PC-9 (cell line): ENCODE measurements at regions not wholly inside any gene's neighbourhood (a gene's known extent, or its start where the extent isn't known, plus 50 kb on each side); places are given as distances from the start of the nearest gene placed in this dataset.

Experiments
- EZH2 ChIP-seq: fragments of 200-600 bp; sonication (generic); IDR thresholded peaks from 2 replicates; pipeline ENCODE4 v1.8.0; 2017; ENCODE audit warnings: antibody characterized with exemption, low read depth
- TF ChIP-seq, protein P1 (sequence below): fragments of 200-600 bp; sonication (generic); conservative IDR thresholded peaks from 2 replicates; pipeline ENCODE4 v1.6.1; 2017; ENCODE audit warnings: mixed run types, antibody characterized with exemption, mild to moderate bottlenecking, moderate library complexity

DNA sequence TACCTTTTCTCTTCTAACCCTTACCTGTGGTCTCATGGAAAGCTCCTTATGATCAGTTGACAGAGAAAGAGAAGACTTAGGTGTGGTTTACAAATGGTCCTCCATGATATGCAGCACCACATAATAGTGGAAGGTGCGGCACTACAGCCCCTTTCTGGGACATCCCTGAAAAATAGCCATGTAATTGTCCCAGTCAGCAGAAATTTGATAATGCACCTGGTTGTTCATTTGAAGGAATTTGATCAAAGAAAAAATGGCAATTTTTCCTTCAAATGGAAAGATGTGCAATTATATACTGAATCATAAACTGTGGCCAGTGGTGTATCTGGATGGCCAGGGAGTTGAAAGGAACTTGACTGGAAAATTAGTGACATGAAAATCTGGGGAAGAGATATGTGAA, 293.6 kb upstream of the PCDH20 start:
- TF ChIP-seq, protein P1, sequence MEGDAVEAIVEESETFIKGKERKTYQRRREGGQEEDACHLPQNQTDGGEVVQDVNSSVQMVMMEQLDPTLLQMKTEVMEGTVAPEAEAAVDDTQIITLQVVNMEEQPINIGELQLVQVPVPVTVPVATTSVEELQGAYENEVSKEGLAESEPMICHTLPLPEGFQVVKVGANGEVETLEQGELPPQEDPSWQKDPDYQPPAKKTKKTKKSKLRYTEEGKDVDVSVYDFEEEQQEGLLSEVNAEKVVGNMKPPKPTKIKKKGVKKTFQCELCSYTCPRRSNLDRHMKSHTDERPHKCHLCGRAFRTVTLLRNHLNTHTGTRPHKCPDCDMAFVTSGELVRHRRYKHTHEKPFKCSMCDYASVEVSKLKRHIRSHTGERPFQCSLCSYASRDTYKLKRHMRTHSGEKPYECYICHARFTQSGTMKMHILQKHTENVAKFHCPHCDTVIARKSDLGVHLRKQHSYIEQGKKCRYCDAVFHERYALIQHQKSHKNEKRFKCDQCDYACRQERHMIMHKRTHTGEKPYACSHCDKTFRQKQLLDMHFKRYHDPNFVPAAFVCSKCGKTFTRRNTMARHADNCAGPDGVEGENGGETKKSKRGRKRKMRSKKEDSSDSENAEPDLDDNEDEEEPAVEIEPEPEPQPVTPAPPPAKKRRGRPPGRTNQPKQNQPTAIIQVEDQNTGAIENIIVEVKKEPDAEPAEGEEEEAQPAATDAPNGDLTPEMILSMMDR: no peak
- no peak for TF ChIP-seq EZH2
